Ishikawa (cell line): ENCODE measurements at regions not wholly inside any gene's neighbourhood (a gene's known extent, or its start where the extent isn't known, plus 50 kb on each side); places are given as distances from the start of the nearest gene placed in this dataset.

Source experiments
- CEBPB ChIP-seq: IDR thresholded peaks from 2 replicates; pipeline ENCODE4 v1.6.1; 2012
- CREB1 ChIP-seq: IDR thresholded peaks from 2 replicates; pipeline ENCODE4 v1.6.1; 2012; ENCODE audit warnings: low read depth
- EGR1 ChIP-seq: IDR thresholded peaks from 2 replicates; pipeline ENCODE4 v1.6.1; 2012
- EP300 ChIP-seq: IDR thresholded peaks from 2 replicates; pipeline ENCODE4 v1.6.1; 2012; ENCODE audit warnings: borderline replicate concordance
- FOXM1 ChIP-seq: IDR thresholded peaks from 2 replicates; pipeline ENCODE4 v1.6.1; 2012; ENCODE audit warnings: low read depth, borderline replicate concordance
- NFIC ChIP-seq: IDR thresholded peaks from 2 replicates; pipeline ENCODE4 v1.6.1; 2012
- RAD21 ChIP-seq: IDR thresholded peaks from 2 replicates; pipeline ENCODE4 v1.6.1; 2012; ENCODE audit warnings: low read depth
- REST ChIP-seq: IDR thresholded peaks from 2 replicates; pipeline ENCODE4 v1.6.1; 2012; ENCODE audit warnings: low read depth, mild to moderate bottlenecking
- TAF1 ChIP-seq: IDR thresholded peaks from 2 replicates; pipeline ENCODE4 v1.6.1; 2012; ENCODE audit warnings: low read depth, mild to moderate bottlenecking
- TCF12 ChIP-seq: IDR thresholded peaks from 2 replicates; pipeline ENCODE4 v1.6.1; 2012; ENCODE audit warnings: low read depth
- TEAD4 ChIP-seq: IDR thresholded peaks from 2 replicates; pipeline ENCODE4 v1.6.1; 2012
- USF1 ChIP-seq: IDR thresholded peaks from 2 replicates; pipeline ENCODE4 v1.6.1; 2012
- YY1 ChIP-seq: IDR thresholded peaks from 2 replicates; pipeline ENCODE4 v1.6.1; 2012; ENCODE audit warnings: low read depth
- ZBTB7A ChIP-seq: IDR thresholded peaks from 2 replicates; pipeline ENCODE4 v1.6.1; 2012; ENCODE audit warnings: low read depth
- TF ChIP-seq, protein P1 (sequence below): IDR thresholded peaks from 2 replicates; pipeline ENCODE4 v1.6.1; 2012

DNA sequence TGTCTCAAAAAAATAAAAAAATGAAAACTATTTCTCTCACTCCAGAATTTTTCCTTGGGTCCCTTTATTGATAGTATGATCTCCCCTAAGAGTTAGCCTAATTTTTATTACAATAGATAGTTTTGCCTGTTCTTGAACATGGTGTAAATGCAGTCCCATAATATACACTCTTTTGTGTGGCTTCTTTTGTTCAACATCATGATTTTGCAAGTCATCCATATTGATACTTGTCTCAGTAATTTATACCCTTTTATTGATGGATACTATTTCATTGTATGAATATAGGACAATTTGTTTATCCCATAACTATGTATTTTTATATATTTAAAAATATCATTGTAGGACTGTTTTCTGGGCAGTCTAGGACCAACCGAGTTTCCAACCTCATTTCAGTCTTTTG, 207.0 kb downstream of the UTP18 start:
- TF ChIP-seq TEAD4, result no peak
- TF ChIP-seq CEBPB, result no peak
- no peak for TF ChIP-seq FOXM1
- TF ChIP-seq REST, result no peak
- TF ChIP-seq, protein P1, sequence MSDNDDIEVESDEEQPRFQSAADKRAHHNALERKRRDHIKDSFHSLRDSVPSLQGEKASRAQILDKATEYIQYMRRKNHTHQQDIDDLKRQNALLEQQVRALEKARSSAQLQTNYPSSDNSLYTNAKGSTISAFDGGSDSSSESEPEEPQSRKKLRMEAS, result no peak
- TF ChIP-seq USF1, result no peak
- TF ChIP-seq CREB1, result no peak

DNA sequence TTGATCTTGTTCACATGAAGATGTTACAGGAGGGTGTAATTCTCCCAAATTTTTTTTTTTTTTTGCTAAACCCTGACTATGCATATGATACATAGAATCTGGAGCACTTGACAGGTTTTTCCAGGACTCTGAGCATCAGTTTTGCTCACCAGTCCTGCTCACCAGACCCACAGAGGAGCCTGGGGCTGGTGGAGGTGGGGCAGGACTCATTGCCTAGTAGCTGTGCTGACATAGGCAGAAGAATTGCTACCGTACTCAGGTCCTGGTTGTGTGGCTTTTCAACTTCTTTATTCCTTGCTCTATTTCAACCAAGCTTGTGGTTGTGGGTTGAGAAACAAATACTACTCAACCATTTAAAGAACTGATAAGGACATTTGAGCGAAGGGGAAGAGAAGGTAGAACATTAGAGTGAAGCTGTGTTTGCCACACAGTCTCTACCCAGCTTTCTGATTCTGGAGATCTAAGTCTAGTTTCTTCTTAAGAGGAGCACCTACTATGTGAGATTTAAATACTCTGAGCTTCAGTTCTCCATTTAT, 212.4 kb downstream of the UTP18 start:
- TF ChIP-seq EGR1 (no peak), CREB1 (no peak), RAD21 (no peak), CEBPB (no peak), TCF12 (no peak), USF1 (no peak), ZBTB7A (no peak), TEAD4 (no peak), YY1 (no peak), TAF1 (no peak), NFIC (no peak), REST (no peak), EP300 (no peak), FOXM1 (no peak)
- TF ChIP-seq, protein P1, result no peak

DNA sequence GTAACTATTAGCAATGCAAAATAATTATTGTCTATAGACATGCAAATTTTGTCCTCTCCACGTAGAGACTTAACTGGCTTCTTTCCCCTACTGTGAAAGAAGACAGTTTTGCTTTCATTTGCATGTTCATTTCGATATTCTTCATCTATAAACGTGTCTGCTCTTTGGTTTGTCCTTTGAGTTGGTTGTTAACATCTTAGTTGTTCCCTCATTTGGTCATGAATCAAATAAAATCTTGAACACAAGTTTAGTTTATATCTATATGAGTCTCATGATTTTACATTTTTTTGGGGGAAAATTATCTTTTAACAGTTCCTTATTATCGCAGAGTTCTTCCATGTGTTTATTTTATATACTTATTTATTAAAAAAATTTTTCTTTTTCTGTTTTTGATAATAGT, 214.4 kb downstream of the UTP18 start:
- TF ChIP-seq USF1 (no peak), ZBTB7A (no peak), YY1 (no peak), NFIC (no peak), FOXM1 (no peak), RAD21 (no peak), CEBPB (no peak), TCF12 (no peak), EP300 (no peak), TAF1 (no peak), EGR1 (no peak), REST (no peak), TEAD4 (no peak), CREB1 (no peak)
- TF ChIP-seq, protein P1, result no peak

DNA sequence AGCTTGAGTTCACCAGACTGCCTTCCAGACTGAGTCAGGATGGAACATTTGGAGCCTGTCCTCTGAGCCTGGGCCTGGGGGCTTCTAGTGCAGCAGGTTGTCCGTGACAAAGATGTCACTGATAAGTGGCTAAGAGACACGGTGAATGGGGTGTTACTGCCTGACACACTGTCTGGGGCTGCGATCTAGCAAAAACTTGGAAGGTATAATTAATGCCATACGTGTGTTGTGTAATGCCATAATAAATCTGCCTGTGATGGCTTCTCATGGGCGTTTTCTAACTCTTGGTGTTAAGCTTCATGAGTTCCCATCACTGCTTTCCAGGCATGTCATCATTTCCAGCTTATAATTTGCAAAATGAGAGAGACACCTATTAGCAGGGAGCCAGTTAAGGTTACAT, 215.4 kb downstream of the UTP18 start:
- TF ChIP-seq TAF1 (no peak), NFIC (no peak), FOXM1 (no peak), TCF12 (no peak), CREB1 (no peak), EGR1 (no peak), CEBPB (no peak), YY1 (no peak), TEAD4 (no peak), USF1 (no peak), ZBTB7A (no peak), RAD21 (no peak), EP300 (no peak), REST (no peak)
- TF ChIP-seq, protein P1, result no peak
